GM21381 (cell line): ENCODE measurements at regions not wholly inside any gene's neighbourhood (a gene's known extent, or its start where the extent isn't known, plus 50 kb on each side); places are given as distances from the start of the nearest gene placed in this dataset.
A peak's percentile ranks its signal among the peaks of the same experiment; 100 is the strongest.
"Not testable (repeated sequence)": the region's sequence is repeated elsewhere in the genome, so short reads cannot be mapped to it uniquely, and the experiment has no call there.

Experiments
- ATAC-seq: cut with Tn5 transposase; IDR thresholded peaks from one replicate; pipeline ENCODE4 v1.9.1; 2021; ENCODE audit warnings: mild to moderate bottlenecking, moderate library complexity; ENCODE audit not compliant: unreplicated experiment

- ATAC-seq, result not testable (repeated sequence)
These were observed 52.7 kb downstream of the CTAGE6 start for GRCh38 chr7:143704813-143705212.

DNA sequence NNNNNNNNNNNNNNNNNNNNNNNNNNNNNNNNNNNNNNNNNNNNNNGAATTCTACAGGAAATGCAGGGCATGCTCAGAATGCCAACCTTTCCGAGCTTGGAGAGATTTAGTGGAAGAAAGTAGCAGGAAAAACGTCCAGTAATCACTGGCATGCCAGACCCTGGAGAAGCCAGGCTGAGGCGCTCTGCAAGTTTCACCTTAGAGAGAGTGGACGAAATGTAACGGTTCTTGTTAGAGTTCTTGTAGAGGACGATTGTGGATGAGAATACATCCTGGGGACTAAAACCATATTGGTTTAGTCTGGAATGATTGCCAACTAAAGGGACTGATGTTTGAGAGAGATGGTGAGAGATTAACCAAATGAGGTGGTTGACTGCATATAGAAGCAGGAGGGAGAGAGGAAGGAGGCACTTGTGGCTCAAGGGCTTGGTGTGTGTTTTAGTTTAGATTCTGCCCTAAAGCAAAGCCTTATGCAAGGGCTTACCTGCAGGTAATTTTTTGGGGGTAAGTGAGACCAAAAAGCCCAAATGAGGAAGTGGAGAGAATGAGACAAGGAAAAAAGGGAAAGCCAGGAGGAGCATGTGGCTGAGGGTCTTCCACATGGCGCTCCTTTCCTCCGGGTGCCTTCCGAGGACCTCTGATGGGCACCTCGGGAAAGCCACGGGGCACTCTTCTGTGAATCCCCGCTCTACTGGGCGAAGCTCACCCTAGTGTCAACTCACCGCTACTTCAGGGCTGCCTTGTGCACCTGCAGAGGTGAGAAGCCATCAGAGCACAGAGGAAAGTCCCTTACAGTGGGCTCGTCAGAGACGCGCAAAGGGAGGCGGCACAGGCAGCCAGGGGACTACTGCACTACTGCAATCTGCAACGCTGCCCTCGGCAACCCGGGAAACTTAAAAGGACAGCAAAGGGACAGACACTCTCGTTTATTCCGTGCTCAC is 56.5 kb downstream of the CTAGE6 start:
- peak; percentile 100 for ATAC-seq
